B cell (primary cell): ENCODE measurements at regions not wholly inside any gene's neighbourhood (a gene's known extent, or its start where the extent isn't known, plus 50 kb on each side); places are given as distances from the start of the nearest gene placed in this dataset.

Experiments
- ATAC-seq: fragments of 200-7000 bp; cut with Tn5 transposase; one replicate; pipeline ENCODE4 v1.10.0; 2021; ENCODE audit warnings: low read depth, mild to moderate bottlenecking, moderate number of reproducible peaks, moderate library complexity
- CTCF ChIA-PET: fragments of 350-600 bp; sonication (Branson Sonifier 250); formaldehyde crosslinking; loops from one replicate; lab custom pipeline; 2021; ENCODE audit warnings: antibody characterized with exemption, inconsistent platforms; lab: Charles Lee
- POLR2A ChIA-PET: fragments of 350-600 bp; sonication (Branson Sonifier 250); formaldehyde crosslinking; loops from one replicate; lab custom pipeline; 2021; ENCODE audit warnings: antibody characterized with exemption; lab: Charles Lee
- DNase-seq: peaks from one replicate; pipeline ENCODE4 v3.0.0; 2013
- H2AFZ ChIP-seq: 2 replicates; pipeline ENCODE4 v1.6.1; 2012; ENCODE audit warnings: mild to moderate bottlenecking, low read depth, low read length; ENCODE audit not compliant: insufficient read depth, poor library complexity, severe bottlenecking
- H3K27ac ChIP-seq, 2 donors: 1 replicate in 1 of 2; 2 replicates in 1 of 2; pipeline ENCODE4 v1.5.1; 2012 to 2013; ENCODE audit warnings: low read length in 2 of 2, mild to moderate bottlenecking in 2 of 2, moderate library complexity in 1 of 2
- H3K27me3 ChIP-seq, 4 experiments: fragments of 200-600 bp in 1 of 4; sonication (generic) in 1 of 4; replicated peaks in 1 of 4; 1 replicate in 2 of 4; 2 replicates in 2 of 4; pipeline versions ENCODE4 v1.6.1 to v1.7.0; 2013 to 2016; ENCODE audit warnings: low read length in 3 of 4, mild to moderate bottlenecking in 2 of 4, mixed read lengths in 1 of 4, moderate library complexity in 1 of 4; ENCODE audit not compliant: insufficient read depth in 4 of 4, control insufficient read depth in 3 of 4; ENCODE audit errors: control extremely low read depth in 1 of 4
- H3K36me3 ChIP-seq, 2 experiments: replicated peaks in 1 of 2; 1 replicate in 1 of 2; 2 replicates in 1 of 2; pipeline versions ENCODE4 v1.6.1 to v1.7.1; 2013; ENCODE audit warnings: low read length in 1 of 2; ENCODE audit not compliant: insufficient read depth in 2 of 2, control insufficient read depth in 1 of 2; ENCODE audit errors: control extremely low read depth in 1 of 2, extremely low read depth in 1 of 2
- H3K4me1 ChIP-seq, 2 donors: fragments of 200-600 bp in 1 of 2; sonication (generic) in 1 of 2; 1 replicate in 1 of 2; 2 replicates in 1 of 2; pipeline versions ENCODE4 v1.5.1 to v1.6.1; 2013 to 2017; ENCODE audit warnings: low read length in 2 of 2; ENCODE audit not compliant: control insufficient read depth in 2 of 2, insufficient read depth in 2 of 2
- H3K4me2 ChIP-seq: replicated peaks from 2 replicates; pipeline ENCODE3; 2012; ENCODE audit warnings: mild to moderate bottlenecking, low read depth, low read length; ENCODE audit not compliant: poor library complexity, severe bottlenecking
- H3K4me3 ChIP-seq, 5 experiments: fragments of 200-600 bp in 1 of 5; sonication (generic) in 1 of 5; 1 replicate in 3 of 5; 2 replicates in 2 of 5; pipeline versions ENCODE4 v1.5.1 to v1.7.0; 2011 to 2016; ENCODE audit warnings: low read length in 4 of 5, mild to moderate bottlenecking in 4 of 5, low read depth in 2 of 5, control low read depth in 1 of 5, moderate library complexity in 1 of 5; ENCODE audit not compliant: insufficient read depth in 1 of 5; ENCODE audit errors: control extremely low read depth in 1 of 5, extremely low read depth in 1 of 5
- H3K79me2 ChIP-seq: fragments of 200-600 bp; sonication (generic); one replicate; pipeline ENCODE4 v1.6.0; 2016; ENCODE audit warnings: low read length; ENCODE audit not compliant: control insufficient read depth, insufficient read depth
- H3K9ac ChIP-seq: fragments of 200-600 bp; sonication (generic); 2 replicates; pipeline ENCODE4 v1.6.1; 2017; ENCODE audit warnings: mild to moderate bottlenecking, low read length, moderate library complexity
- H3K9me3 ChIP-seq, 3 donors: one replicate each; pipeline versions ENCODE4 v1.6.1 to v1.7.1; 2013; ENCODE audit warnings: low read length in 2 of 3; ENCODE audit not compliant: control insufficient read depth in 2 of 3, insufficient read depth in 1 of 3; ENCODE audit errors: control extremely low read depth in 1 of 3
- H4K20me1 ChIP-seq: 2 replicates; pipeline ENCODE4 v1.6.0; 2012; ENCODE audit warnings: mild to moderate bottlenecking, low read length; ENCODE audit not compliant: insufficient read depth, control insufficient read depth, poor library complexity, severe bottlenecking
- H3K27ac Mint-ChIP-seq: one replicate; pipeline ENCODE4 v1.8.0; 2021; ENCODE audit warnings: mixed read lengths
- H3K27me3 Mint-ChIP-seq: one replicate; pipeline ENCODE4 v1.8.0; 2021; ENCODE audit warnings: mixed read lengths
- H3K4me1 Mint-ChIP-seq: one replicate; pipeline ENCODE4 v1.8.0; 2021; ENCODE audit warnings: mixed read lengths
- H3K4me3 Mint-ChIP-seq: one replicate; pipeline ENCODE4 v1.8.0; 2021; ENCODE audit warnings: mixed read lengths
- H3K9me3 Mint-ChIP-seq: one replicate; pipeline ENCODE4 v1.8.0; 2022; ENCODE audit warnings: mixed read lengths; ENCODE audit not compliant: insufficient read depth
- EZH2 ChIP-seq: IDR thresholded peaks from 2 replicates; pipeline ENCODE4 v1.6.1; 2012; ENCODE audit warnings: borderline replicate concordance, low read depth, mild to moderate bottlenecking, moderate library complexity, low read length; ENCODE audit not compliant: insufficient read depth, poor library complexity, severe bottlenecking
- WGBS: methylation state at CpG from one replicate; pipeline ENCODE4 v1.1.5; 2013; ENCODE audit warnings: missing lambda C conversion rate; ENCODE audit not compliant: insufficient coverage; 5-methylcytosine and 5-hydroxymethylcytosine counted together
- intact Hi-C: fragments of 100-400 bp; cut with micrococcal nuclease; formaldehyde crosslinking; loops from one replicate; pipeline ENCODE4 v1.10.0; 2022
- TF ChIP-seq, protein P1 (sequence below): fragments of 200-600 bp; IDR thresholded peaks from one replicate; pipeline ENCODE4 v1.8.0; 2022; ENCODE audit warnings: antibody characterized with exemption, mild to moderate bottlenecking

DNA sequence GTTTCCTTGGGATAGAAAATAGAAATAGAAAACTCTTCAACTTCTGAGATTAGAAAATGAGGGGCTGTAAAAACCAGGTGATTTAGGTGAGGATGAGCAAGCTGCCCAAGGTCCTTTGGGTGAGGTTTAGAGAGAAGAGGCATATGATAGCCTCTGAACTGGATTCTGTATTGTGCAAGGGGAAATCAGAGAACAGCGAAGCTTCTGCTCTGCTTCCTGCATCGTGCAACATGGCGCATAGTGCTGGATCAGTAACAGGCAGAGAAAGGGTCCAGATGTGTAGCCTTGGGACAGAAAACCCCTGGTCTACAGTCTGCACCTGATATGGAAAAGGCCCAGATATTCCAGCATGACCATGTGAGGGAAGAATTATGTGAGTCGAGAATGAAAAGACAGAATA is 121.7 kb downstream of the MBL2 start:
- ChIA-PET CTCF (no interaction called here), POLR2A (no interaction called here)
- H3K4me1 ChIP-seq: no peaks in the 10 kb centered on the region
- no peaks in the 10 kb centered on the region for H3K36me3 ChIP-seq
- H3K79me2 ChIP-seq: no peaks in the 10 kb centered on the region
- no peaks in the 10 kb centered on the region for H3K27me3 ChIP-seq
- Mint-ChIP-seq H3K9me3 (no peaks in the 10 kb centered on the region), H3K4me1 (no peaks in the 10 kb centered on the region), H3K27ac (no peak overlapping the region), H3K27me3 (no peaks in the 10 kb centered on the region), H3K4me3 (no peak overlapping the region)
- H3K9me3 ChIP-seq: no peaks in the 10 kb centered on the region
- TF ChIP-seq, protein P1, sequence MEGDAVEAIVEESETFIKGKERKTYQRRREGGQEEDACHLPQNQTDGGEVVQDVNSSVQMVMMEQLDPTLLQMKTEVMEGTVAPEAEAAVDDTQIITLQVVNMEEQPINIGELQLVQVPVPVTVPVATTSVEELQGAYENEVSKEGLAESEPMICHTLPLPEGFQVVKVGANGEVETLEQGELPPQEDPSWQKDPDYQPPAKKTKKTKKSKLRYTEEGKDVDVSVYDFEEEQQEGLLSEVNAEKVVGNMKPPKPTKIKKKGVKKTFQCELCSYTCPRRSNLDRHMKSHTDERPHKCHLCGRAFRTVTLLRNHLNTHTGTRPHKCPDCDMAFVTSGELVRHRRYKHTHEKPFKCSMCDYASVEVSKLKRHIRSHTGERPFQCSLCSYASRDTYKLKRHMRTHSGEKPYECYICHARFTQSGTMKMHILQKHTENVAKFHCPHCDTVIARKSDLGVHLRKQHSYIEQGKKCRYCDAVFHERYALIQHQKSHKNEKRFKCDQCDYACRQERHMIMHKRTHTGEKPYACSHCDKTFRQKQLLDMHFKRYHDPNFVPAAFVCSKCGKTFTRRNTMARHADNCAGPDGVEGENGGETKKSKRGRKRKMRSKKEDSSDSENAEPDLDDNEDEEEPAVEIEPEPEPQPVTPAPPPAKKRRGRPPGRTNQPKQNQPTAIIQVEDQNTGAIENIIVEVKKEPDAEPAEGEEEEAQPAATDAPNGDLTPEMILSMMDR: no peak
- no peak for TF ChIP-seq EZH2
- H4K20me1 ChIP-seq: no peaks in the 10 kb centered on the region
- no peak overlapping the region for H3K27ac ChIP-seq
- H3K4me2 ChIP-seq: no peak overlapping the region
- H3K9ac ChIP-seq: no peak overlapping the region
- no peak overlapping the region for H3K4me3 ChIP-seq
- DNase-seq (no peak), ATAC-seq (no peak)
- 100% methylated on average over 4 of the region's 4 CpGs for WGBS
- no peak overlapping the region for H2AFZ ChIP-seq
- intact Hi-C loops: no loop called here

DNA sequence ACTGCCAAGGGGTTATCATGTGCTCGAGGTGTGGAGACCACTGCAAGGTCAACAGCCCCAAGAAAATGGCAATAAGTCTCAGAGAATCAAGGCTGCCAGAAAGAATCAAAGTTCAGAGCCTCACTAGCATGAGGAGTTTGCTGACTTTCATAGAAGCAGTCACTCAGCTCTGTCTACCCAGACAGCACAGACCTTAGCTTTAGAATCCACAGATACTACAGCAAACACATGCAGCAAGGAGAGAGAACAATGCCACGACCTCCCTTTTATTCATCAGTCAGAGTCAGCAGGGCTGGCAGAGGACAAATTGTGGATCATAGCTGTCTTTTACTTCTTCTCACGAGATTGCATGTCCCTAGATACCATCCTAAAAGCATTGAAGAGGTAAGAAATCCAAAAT is 121.3 kb downstream of the MBL2 start:
- CTCF ChIA-PET: no interaction called here
- POLR2A ChIA-PET: no interaction called here
- intact Hi-C loops: no loop called here
- Histone ChIP-seq H3K79me2 (no peaks in the 10 kb centered on the region), H2AFZ (no peak overlapping the region), H3K4me3 (no peak overlapping the region), H3K27ac (no peak overlapping the region), H3K9me3 (no peaks in the 10 kb centered on the region), H3K27me3 (no peaks in the 10 kb centered on the region), H3K4me1 (no peaks in the 10 kb centered on the region), H4K20me1 (no peaks in the 10 kb centered on the region), H3K4me2 (no peak overlapping the region), H3K9ac (no peak overlapping the region), H3K36me3 (no peaks in the 10 kb centered on the region)
- no peak for ATAC-seq
- WGBS: 86% methylated on average over 1 of the region's 3 CpGs
- no peak for DNase-seq
- H3K27ac Mint-ChIP-seq: no peak overlapping the region
- H3K4me3 Mint-ChIP-seq: no peak overlapping the region
- no peaks in the 10 kb centered on the region for H3K27me3 Mint-ChIP-seq
- TF ChIP-seq, protein P1: no peak
- H3K9me3 Mint-ChIP-seq: no peaks in the 10 kb centered on the region
- no peaks in the 10 kb centered on the region for H3K4me1 Mint-ChIP-seq
